H9 (cell line): ENCODE measurements at regions not wholly inside any gene's neighbourhood (a gene's known extent, or its start where the extent isn't known, plus 50 kb on each side); places are given as distances from the start of the nearest gene placed in this dataset.

Experiments used
- DNase-seq: peaks from one replicate; pipeline ENCODE4 v3.0.0-alpha.2; 2017
- H2AFZ ChIP-seq: one replicate; pipeline ENCODE4 v1.6.1; 2013; ENCODE audit warnings: mild to moderate bottlenecking, low read length, control low read depth, moderate library complexity
- H2AK5ac ChIP-seq: 2 replicates; pipeline ENCODE4 v1.6.1; 2013; ENCODE audit warnings: low read length, control low read depth, mixed read lengths; ENCODE audit not compliant: insufficient read length
- H2BK120ac ChIP-seq: one replicate; pipeline ENCODE4 v1.6.1; 2013; ENCODE audit warnings: low read depth, mild to moderate bottlenecking, low read length, control low read depth, inconsistent platforms; ENCODE audit not compliant: poor library complexity, severe bottlenecking
- H2BK12ac ChIP-seq: 2 replicates; pipeline ENCODE4 v1.6.1; 2013; ENCODE audit warnings: low read length, control low read depth, mixed read lengths, low read depth; ENCODE audit not compliant: insufficient read length
- H2BK15ac ChIP-seq: 2 replicates; pipeline ENCODE4 v1.6.1; 2013; ENCODE audit warnings: low read depth, low read length, control low read depth
- H2BK20ac ChIP-seq: one replicate; pipeline ENCODE4 v1.6.1; 2013; ENCODE audit warnings: low read depth, mild to moderate bottlenecking, low read length, control low read depth, inconsistent platforms; ENCODE audit not compliant: poor library complexity, severe bottlenecking
- H2BK5ac ChIP-seq: 2 replicates; pipeline ENCODE4 v1.6.1; 2013; ENCODE audit warnings: low read length, control low read depth, mixed read lengths; ENCODE audit not compliant: insufficient read length
- H3K14ac ChIP-seq: 2 replicates; pipeline ENCODE4 v1.6.1; 2013; ENCODE audit warnings: low read length, control low read depth; ENCODE audit not compliant: insufficient read depth
- H3K18ac ChIP-seq: 2 replicates; pipeline ENCODE4 v1.6.1; 2013; ENCODE audit warnings: low read depth, mild to moderate bottlenecking, mixed read lengths, low read length, control low read depth; ENCODE audit not compliant: insufficient read length
- H3K23ac ChIP-seq: 2 replicates; pipeline ENCODE4 v1.6.1; 2013; ENCODE audit warnings: low read length, control low read depth, mixed read lengths, low read depth; ENCODE audit not compliant: insufficient read length
- H3K23me2 ChIP-seq: 2 replicates; pipeline ENCODE4 v1.6.1; 2013; ENCODE audit warnings: low read depth, mild to moderate bottlenecking, mixed read lengths, low read length, control low read depth; ENCODE audit not compliant: insufficient read length, poor library complexity, severe bottlenecking
- H3K27ac ChIP-seq: 2 replicates; pipeline ENCODE4 v1.5.1; 2013; ENCODE audit warnings: low read length, control low read depth, mixed read lengths, low read depth; ENCODE audit not compliant: insufficient read length
- H3K27me3 ChIP-seq: 2 replicates; pipeline ENCODE4 v1.6.1; 2013; ENCODE audit warnings: low read length, control low read depth, inconsistent platforms; ENCODE audit not compliant: insufficient read depth
- H3K4ac ChIP-seq: 2 replicates; pipeline ENCODE4 v1.6.1; 2013; ENCODE audit warnings: low read depth, mild to moderate bottlenecking, control low read depth, inconsistent platforms, low read length, moderate library complexity
- H3K4me1 ChIP-seq: 2 replicates; pipeline ENCODE4 v1.6.1; 2013; ENCODE audit warnings: low read length, control low read depth, inconsistent platforms; ENCODE audit not compliant: insufficient read depth
- H3K4me2 ChIP-seq: 2 replicates; pipeline ENCODE4 v1.6.1; 2013; ENCODE audit warnings: low read length, control low read depth, mixed read lengths; ENCODE audit not compliant: insufficient read length, insufficient read depth
- H3K56ac ChIP-seq: 2 replicates; pipeline ENCODE4 v1.6.1; 2013; ENCODE audit warnings: low read depth, mild to moderate bottlenecking, mixed read lengths, low read length, control low read depth; ENCODE audit not compliant: insufficient read length
- H3K79me1 ChIP-seq: 2 replicates; pipeline ENCODE4 v1.6.1; 2013; ENCODE audit warnings: low read depth, mild to moderate bottlenecking, moderate library complexity, low read length, control low read depth, inconsistent platforms; ENCODE audit not compliant: insufficient read depth, poor library complexity, severe bottlenecking
- H3K79me2 ChIP-seq: 2 replicates; pipeline ENCODE4 v1.6.1; 2013; ENCODE audit warnings: low read length, control low read depth, inconsistent platforms; ENCODE audit not compliant: insufficient read depth
- H3K9ac ChIP-seq: 2 replicates; pipeline ENCODE4 v1.6.1; 2013; ENCODE audit warnings: low read length, control low read depth, mixed read lengths; ENCODE audit not compliant: insufficient read length; ENCODE audit errors: extremely low read depth
- H3K9me3 ChIP-seq: one replicate; pipeline ENCODE4 v1.6.1; 2013; ENCODE audit warnings: low read depth, low read length, inconsistent platforms; ENCODE audit not compliant: control insufficient read depth
- H3T11ph ChIP-seq: one replicate; pipeline ENCODE4 v1.6.1; 2013; ENCODE audit warnings: mild to moderate bottlenecking, low read length, control low read depth, inconsistent platforms
- H4K20me1 ChIP-seq: one replicate; pipeline ENCODE4 v1.6.1; 2013; ENCODE audit not compliant: control insufficient read depth, insufficient read length, insufficient read depth
- H4K5ac ChIP-seq: 2 replicates; pipeline ENCODE4 v1.6.1; 2013; ENCODE audit warnings: low read depth, mild to moderate bottlenecking, mixed read lengths, low read length, control low read depth; ENCODE audit not compliant: insufficient read length
- H4K8ac ChIP-seq: replicated peaks from 2 replicates; pipeline ENCODE4 v1.6.1; 2013; ENCODE audit warnings: low read length, control low read depth, mixed read lengths, low read depth; ENCODE audit not compliant: insufficient read length
- H4K91ac ChIP-seq: 2 replicates; pipeline ENCODE4 v1.6.1; 2013; ENCODE audit warnings: low read depth, mild to moderate bottlenecking, moderate library complexity, mixed read lengths, low read length, control low read depth; ENCODE audit not compliant: insufficient read length
- H3K27ac Mint-ChIP-seq, 3 experiments: 2 replicates in 2 of 3; 3 replicates in 1 of 3; pipeline ENCODE4 v1.8.0; 2020 to 2021; ENCODE audit warnings: mixed read lengths in 3 of 3, mild to moderate bottlenecking in 1 of 3, moderate library complexity in 1 of 3
- H3K27me3 Mint-ChIP-seq: 2 replicates; pipeline ENCODE4 v1.8.0; 2021; ENCODE audit warnings: low read depth, mild to moderate bottlenecking, moderate library complexity, mixed read lengths
- H3K36me3 Mint-ChIP-seq, 3 experiments: 2 replicates in 2 of 3; 3 replicates in 1 of 3; pipeline ENCODE4 v1.8.0; 2020 to 2021; ENCODE audit warnings: low read depth in 3 of 3, mixed read lengths in 3 of 3; ENCODE audit not compliant: insufficient read depth in 1 of 3
- H3K4me1 Mint-ChIP-seq, 2 experiments: 2 replicates each; pipeline ENCODE4 v1.8.0; 2020; ENCODE audit warnings: mixed read lengths in 2 of 2
- H3K4me3 Mint-ChIP-seq, 2 experiments: 2 replicates in 1 of 2; 3 replicates in 1 of 2; pipeline ENCODE4 v1.8.0; 2020 to 2021; ENCODE audit warnings: mild to moderate bottlenecking in 2 of 2, mixed read lengths in 2 of 2, moderate library complexity in 1 of 2
- H3K9me3 Mint-ChIP-seq, 2 experiments: 2 replicates in 1 of 2; 3 replicates in 1 of 2; pipeline ENCODE4 v1.8.0; 2020; ENCODE audit warnings: mild to moderate bottlenecking in 2 of 2, mixed read lengths in 2 of 2, moderate library complexity in 1 of 2
- WGBS: extraction: QIAGEN DNeasy Blood & Tissue Kit; methylation state at CpG from one replicate; pipeline ENCODE4 v1.1.7; 2013; ENCODE audit warnings: missing lambda C conversion rate, low lambda C conversion rate, mixed read lengths; ENCODE audit not compliant: insufficient read length; ENCODE audit errors: extremely low coverage; 5-methylcytosine and 5-hydroxymethylcytosine counted together
- TF ChIP-seq, protein P1 (sequence below): fragments of 200-600 bp; sonication (generic); conservative IDR thresholded peaks from 3 replicates; pipeline ENCODE4 v1.8.0; 2021; ENCODE audit warnings: antibody characterized with exemption, mild to moderate bottlenecking

DNA sequence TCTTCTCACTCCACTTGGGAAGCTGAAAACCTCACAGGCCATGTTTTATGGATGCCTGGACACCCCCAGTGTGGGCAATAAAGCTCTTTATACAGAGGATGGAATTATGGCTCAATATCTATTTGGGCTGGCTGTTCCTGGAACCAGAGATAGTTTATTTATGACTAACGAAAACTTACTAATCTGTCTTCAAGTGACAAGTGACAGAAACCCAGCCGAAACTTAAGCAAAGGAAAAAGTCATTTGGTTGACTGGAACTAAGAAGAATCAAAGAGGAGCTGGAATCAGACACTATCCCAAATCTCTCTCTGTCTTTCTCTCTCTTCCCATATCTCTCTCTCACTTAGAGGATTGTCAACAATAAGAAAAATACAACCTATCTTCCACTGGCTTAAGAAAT, 78.3 kb upstream of the CDK6 start:
- no peak overlapping the region for H2BK15ac ChIP-seq
- no peak overlapping the region for H2BK12ac ChIP-seq
- H2BK120ac ChIP-seq = no peak overlapping the region
- no peak overlapping the region for H2AK5ac ChIP-seq
- H3K23ac ChIP-seq = no peak overlapping the region
- H3T11ph ChIP-seq = no peak overlapping the region
- no peak overlapping the region for H3K14ac ChIP-seq
- no peak overlapping the region for H4K8ac ChIP-seq
- H3K9ac ChIP-seq = no peak overlapping the region
- no peaks in the 10 kb centered on the region for H3K27me3 ChIP-seq
- Mint-ChIP-seq H3K27me3 (no peaks in the 10 kb centered on the region), H3K4me1 (peaks cover 10 to 16% of the 10 kb centered on the region in 2 experiments), H3K4me3 (no peak overlapping the region), H3K9me3 (no peaks in the 10 kb centered on the region), H3K36me3 (no peaks in the 10 kb centered on the region), H3K27ac (no peak overlapping the region)
- H2BK5ac ChIP-seq = no peak overlapping the region
- TF ChIP-seq, protein P1, sequence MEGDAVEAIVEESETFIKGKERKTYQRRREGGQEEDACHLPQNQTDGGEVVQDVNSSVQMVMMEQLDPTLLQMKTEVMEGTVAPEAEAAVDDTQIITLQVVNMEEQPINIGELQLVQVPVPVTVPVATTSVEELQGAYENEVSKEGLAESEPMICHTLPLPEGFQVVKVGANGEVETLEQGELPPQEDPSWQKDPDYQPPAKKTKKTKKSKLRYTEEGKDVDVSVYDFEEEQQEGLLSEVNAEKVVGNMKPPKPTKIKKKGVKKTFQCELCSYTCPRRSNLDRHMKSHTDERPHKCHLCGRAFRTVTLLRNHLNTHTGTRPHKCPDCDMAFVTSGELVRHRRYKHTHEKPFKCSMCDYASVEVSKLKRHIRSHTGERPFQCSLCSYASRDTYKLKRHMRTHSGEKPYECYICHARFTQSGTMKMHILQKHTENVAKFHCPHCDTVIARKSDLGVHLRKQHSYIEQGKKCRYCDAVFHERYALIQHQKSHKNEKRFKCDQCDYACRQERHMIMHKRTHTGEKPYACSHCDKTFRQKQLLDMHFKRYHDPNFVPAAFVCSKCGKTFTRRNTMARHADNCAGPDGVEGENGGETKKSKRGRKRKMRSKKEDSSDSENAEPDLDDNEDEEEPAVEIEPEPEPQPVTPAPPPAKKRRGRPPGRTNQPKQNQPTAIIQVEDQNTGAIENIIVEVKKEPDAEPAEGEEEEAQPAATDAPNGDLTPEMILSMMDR = no peak
- no peak for DNase-seq
- no peaks in the 10 kb centered on the region for H3K79me1 ChIP-seq
- H3K27ac ChIP-seq = no peak overlapping the region
- H4K20me1 ChIP-seq = no peaks in the 10 kb centered on the region
- no peak overlapping the region for H2BK20ac ChIP-seq
- H3K4me1 ChIP-seq = peaks cover 5% of the 10 kb centered on the region; the same call in 1 of the 2 replicates
- H4K91ac ChIP-seq = no peak overlapping the region
- no peak overlapping the region for H3K4ac ChIP-seq
- H3K56ac ChIP-seq = no peak overlapping the region
- H3K79me2 ChIP-seq = no peaks in the 10 kb centered on the region
- H4K5ac ChIP-seq = no peak overlapping the region
- no peak overlapping the region for H3K18ac ChIP-seq
- WGBS = no CpG with 5 or more reads among the region's 2 CpGs
- no peak overlapping the region for H2AFZ ChIP-seq
- no peaks in the 10 kb centered on the region for H3K9me3 ChIP-seq
- H3K23me2 ChIP-seq = no peaks in the 10 kb centered on the region
- no peak overlapping the region for H3K4me2 ChIP-seq
